ENCODE measurements at regions not wholly inside any gene's neighbourhood (a gene's known extent, or its start where the extent isn't known, plus 50 kb on each side); places are given as distances from the start of the nearest gene placed in this dataset.
A peak's percentile ranks its signal among the peaks of the same experiment; 100 is the strongest.
"Not testable (repeated sequence)": the region's sequence is repeated elsewhere in the genome, so short reads cannot be mapped to it uniquely, and the experiment has no call there.

DNA sequence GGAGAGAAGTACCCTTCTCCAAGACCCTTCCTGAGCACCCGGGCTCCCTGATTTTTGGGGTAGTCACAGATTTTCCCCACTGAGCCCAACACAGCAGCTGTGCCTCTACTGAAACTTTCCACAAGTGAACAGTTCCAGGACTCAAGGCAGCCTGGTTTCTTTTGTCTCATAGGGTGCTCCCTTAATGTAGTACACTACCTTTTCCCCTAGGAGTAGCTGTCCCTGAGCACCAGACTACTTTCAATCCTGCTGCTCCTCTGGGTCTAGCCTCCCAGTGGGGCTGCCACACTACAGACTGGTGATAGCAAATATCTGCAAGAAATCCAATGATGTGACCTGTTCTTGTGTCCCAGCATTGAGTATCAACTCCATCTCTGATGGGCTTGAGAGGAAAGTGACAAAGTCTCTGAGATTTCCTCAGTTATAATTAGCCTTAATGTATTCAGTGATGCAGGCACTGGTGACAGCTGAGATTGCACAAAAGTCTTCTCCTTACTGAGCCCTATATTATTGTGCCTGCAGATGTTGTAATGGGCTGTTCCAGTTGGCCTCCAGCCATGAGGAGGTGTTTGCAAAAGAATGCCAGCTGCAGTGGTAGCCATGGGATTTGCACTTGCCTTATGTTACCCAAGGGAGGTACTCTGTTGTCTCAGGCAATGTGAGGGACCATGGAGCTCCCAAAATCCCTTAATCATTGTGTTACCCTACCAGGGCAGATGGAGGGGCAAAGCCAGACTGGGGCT lies 1802.5 kb downstream of the EFNA5 start (continued):
- TF ChIP-seq, protein P1, sequence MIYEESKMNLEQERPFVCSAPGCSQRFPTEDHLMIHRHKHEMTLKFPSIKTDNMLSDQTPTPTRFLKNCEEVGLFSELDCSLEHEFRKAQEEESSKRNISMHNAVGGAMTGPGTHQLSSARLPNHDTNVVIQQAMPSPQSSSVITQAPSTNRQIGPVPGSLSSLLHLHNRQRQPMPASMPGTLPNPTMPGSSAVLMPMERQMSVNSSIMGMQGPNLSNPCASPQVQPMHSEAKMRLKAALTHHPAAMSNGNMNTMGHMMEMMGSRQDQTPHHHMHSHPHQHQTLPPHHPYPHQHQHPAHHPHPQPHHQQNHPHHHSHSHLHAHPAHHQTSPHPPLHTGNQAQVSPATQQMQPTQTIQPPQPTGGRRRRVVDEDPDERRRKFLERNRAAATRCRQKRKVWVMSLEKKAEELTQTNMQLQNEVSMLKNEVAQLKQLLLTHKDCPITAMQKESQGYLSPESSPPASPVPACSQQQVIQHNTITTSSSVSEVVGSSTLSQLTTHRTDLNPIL (CRISPR knock-in tag; IDR thresholded peaks at IDR 0.05; ENCODE audit: low read depth): no peak
- TF ChIP-seq SNAI2 (CRISPR knock-in tag; IDR thresholded peaks at IDR 0.05): no peak
- no peak for TF ChIP-seq ZFP3 (CRISPR knock-in tag; IDR thresholded peaks at IDR 0.05)
- TF ChIP-seq ZNF70 (CRISPR knock-in tag; IDR thresholded peaks at IDR 0.05): no peak
- TF ChIP-seq CSDC2 (CRISPR knock-in tag; IDR thresholded peaks at IDR 0.05): no peak

DNA sequence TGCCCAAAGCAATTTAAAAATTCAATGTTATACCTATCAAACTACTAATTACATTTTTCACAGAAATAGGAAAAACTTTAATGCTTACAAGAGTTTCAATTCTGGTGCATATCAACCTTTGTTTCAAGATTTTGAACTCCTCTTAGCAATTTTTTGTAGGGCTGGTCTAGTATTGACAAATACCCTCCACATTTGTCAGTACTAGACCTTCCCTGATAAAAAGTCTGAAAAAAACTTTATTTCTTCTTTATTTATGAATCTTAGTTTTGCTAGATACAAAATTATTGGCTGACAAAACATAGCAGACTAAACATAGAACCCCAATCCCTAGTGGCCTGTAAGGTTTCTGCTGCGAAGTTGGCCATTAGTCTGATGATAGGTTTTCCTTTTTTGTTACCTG lies 1804.9 kb downstream of the EFNA5 start:
- ATAC-seq: no peak
- no peak for TF ChIP-seq ZFP3 (CRISPR knock-in tag; IDR thresholded peaks at IDR 0.05)
- TF ChIP-seq ZNF70 (CRISPR knock-in tag; IDR thresholded peaks at IDR 0.05): peak; percentile 90

DNA sequence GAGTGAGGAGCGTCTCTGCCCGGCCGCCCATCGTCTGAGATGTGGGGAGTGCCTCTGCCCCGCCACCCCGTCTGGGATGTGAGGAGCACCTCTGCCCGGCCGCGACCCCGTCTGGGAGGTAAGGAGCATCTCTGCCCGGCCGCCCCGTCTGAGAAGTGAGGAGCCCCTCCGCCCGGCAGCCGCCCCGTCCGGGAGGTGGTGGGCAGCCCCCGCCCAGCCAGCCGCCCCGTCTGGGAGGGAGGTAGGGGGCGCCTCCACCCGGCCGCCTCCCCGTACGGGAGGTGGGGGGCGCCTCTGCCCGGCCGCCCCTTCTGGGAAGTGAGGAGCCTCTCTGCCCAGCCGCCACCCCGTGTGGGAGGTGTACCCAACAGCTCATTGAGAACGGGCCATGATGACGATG lies 1811.4 kb downstream of the EFNA5 start:
- not testable (repeated sequence) for ATAC-seq

DNA sequence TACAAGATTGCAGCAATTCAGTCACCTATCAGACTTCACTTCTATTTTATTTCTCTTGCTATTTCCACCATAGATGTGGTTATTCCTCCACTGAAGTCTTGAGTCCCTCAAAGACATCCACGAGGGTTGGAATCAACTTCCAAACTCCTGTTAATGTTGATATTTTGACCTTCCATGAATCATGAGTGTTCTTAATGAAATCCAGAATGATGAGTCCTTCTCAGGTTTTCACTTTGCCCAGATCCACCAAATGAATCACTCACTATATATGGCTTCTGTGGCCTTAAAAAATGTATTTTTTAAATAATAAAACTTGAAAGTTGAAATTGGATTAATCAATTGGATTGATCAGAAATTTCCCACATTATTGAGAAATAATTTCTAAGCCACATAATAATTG lies 1821.0 kb downstream of the EFNA5 start:
- no peak for ATAC-seq
- TF ChIP-seq ZNF8 (CRISPR knock-in tag; IDR thresholded peaks at IDR 0.05): no peak
- TF ChIP-seq OSR1 (CRISPR knock-in tag; IDR thresholded peaks at IDR 0.05): no peak

DNA sequence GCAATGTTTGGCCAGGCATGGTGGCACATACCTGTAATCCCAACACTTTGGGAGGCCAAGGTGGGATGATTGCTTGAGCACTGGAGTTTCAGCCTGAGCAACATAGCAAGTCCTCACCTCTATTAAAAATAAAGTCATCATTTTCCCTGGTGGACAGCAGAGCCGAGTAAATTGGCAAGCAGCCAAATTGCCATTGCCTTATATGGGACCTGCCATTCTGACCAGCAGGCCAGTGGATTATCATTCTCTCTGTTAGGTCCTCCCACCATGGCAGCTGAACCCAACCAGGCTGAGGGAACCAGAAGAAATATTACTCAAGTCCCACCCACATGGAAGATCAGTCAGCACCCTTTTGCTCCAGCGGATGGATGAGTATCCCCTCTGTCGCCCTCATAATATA lies 1829.9 kb downstream of the EFNA5 start:
- no peak for TF ChIP-seq ZFP3 (CRISPR knock-in tag; IDR thresholded peaks at IDR 0.05)
- no peak for TF ChIP-seq ZNF565 (CRISPR knock-in tag; conservative IDR thresholded peaks at IDR 0.05; ENCODE audit: low read depth)
- no peak for TF ChIP-seq PPARA (CRISPR knock-in tag; IDR thresholded peaks at IDR 0.05; ENCODE audit: borderline replicate concordance)
- no peak for TF ChIP-seq SNAI2 (CRISPR knock-in tag; IDR thresholded peaks at IDR 0.05)
- TF ChIP-seq, protein P2, sequence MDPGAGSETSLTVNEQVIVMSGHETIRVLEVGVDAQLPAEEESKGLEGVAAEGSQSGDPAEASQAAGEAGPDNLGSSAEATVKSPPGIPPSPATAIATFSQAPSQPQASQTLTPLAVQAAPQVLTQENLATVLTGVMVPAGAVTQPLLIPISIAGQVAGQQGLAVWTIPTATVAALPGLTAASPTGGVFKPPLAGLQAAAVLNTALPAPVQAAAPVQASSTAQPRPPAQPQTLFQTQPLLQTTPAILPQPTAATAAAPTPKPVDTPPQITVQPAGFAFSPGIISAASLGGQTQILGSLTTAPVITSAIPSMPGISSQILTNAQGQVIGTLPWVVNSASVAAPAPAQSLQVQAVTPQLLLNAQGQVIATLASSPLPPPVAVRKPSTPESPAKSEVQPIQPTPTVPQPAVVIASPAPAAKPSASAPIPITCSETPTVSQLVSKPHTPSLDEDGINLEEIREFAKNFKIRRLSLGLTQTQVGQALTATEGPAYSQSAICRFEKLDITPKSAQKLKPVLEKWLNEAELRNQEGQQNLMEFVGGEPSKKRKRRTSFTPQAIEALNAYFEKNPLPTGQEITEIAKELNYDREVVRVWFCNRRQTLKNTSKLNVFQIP (CRISPR knock-in tag; IDR thresholded peaks at IDR 0.05; ENCODE audit: borderline replicate concordance, low read depth): no peak
- TF ChIP-seq BACH2 (CRISPR knock-in tag; IDR thresholded peaks at IDR 0.05; ENCODE audit: borderline replicate concordance): no peak
- no peak for TF ChIP-seq ZNF8 (CRISPR knock-in tag; IDR thresholded peaks at IDR 0.05)
- TF ChIP-seq, protein P1 (CRISPR knock-in tag; IDR thresholded peaks at IDR 0.05; ENCODE audit: low read depth): no peak
- TF ChIP-seq, protein P3, sequence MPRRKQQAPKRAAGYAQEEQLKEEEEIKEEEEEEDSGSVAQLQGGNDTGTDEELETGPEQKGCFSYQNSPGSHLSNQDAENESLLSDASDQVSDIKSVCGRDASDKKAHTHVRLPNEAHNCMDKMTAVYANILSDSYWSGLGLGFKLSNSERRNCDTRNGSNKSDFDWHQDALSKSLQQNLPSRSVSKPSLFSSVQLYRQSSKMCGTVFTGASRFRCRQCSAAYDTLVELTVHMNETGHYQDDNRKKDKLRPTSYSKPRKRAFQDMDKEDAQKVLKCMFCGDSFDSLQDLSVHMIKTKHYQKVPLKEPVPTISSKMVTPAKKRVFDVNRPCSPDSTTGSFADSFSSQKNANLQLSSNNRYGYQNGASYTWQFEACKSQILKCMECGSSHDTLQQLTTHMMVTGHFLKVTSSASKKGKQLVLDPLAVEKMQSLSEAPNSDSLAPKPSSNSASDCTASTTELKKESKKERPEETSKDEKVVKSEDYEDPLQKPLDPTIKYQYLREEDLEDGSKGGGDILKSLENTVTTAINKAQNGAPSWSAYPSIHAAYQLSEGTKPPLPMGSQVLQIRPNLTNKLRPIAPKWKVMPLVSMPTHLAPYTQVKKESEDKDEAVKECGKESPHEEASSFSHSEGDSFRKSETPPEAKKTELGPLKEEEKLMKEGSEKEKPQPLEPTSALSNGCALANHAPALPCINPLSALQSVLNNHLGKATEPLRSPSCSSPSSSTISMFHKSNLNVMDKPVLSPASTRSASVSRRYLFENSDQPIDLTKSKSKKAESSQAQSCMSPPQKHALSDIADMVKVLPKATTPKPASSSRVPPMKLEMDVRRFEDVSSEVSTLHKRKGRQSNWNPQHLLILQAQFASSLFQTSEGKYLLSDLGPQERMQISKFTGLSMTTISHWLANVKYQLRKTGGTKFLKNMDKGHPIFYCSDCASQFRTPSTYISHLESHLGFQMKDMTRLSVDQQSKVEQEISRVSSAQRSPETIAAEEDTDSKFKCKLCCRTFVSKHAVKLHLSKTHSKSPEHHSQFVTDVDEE (CRISPR knock-in tag; IDR thresholded peaks at IDR 0.05): no peak
- TF ChIP-seq CSDC2 (CRISPR knock-in tag; IDR thresholded peaks at IDR 0.05): no peak
- TF ChIP-seq GLIS3 (CRISPR knock-in tag; IDR thresholded peaks at IDR 0.05): no peak
- TF ChIP-seq TOX (CRISPR knock-in tag; IDR thresholded peaks at IDR 0.05; ENCODE audit: borderline replicate concordance): no peak
- ATAC-seq: no peak

DNA sequence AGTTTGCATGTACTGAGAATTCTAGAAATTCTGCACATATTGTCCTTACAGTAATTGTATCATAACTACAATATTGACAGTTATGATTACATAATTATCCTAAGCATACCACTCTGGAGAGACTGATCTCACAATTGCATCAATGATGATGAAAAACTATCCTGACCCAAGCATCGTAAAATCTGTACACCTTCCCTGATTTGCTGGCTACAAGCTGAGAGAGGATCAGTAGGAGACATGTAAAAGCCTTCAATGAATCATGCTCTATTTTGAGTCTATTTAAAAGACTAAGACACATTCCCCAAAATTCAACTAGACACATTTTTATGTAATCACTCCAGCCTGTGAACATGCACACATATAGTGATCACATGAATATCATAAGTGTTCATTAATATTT lies 1833.8 kb downstream of the EFNA5 start:
- ATAC-seq: no peak
- TF ChIP-seq ISL1 (CRISPR knock-in tag; IDR thresholded peaks at IDR 0.05): no peak
- no peak for TF ChIP-seq CSDC2 (CRISPR knock-in tag; IDR thresholded peaks at IDR 0.05)
- no peak for TF ChIP-seq TOX (CRISPR knock-in tag; IDR thresholded peaks at IDR 0.05; ENCODE audit: borderline replicate concordance)
- TF ChIP-seq, protein P1 (CRISPR knock-in tag; IDR thresholded peaks at IDR 0.05; ENCODE audit: low read depth): no peak
- TF ChIP-seq, protein P4, sequence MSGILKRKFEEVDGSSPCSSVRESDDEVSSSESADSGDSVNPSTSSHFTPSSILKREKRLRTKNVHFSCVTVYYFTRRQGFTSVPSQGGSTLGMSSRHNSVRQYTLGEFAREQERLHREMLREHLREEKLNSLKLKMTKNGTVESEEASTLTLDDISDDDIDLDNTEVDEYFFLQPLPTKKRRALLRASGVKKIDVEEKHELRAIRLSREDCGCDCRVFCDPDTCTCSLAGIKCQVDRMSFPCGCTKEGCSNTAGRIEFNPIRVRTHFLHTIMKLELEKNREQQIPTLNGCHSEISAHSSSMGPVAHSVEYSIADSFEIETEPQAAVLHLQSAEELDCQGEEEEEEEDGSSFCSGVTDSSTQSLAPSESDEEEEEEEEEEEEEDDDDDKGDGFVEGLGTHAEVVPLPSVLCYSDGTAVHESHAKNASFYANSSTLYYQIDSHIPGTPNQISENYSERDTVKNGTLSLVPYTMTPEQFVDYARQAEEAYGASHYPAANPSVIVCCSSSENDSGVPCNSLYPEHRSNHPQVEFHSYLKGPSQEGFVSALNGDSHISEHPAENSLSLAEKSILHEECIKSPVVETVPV (CRISPR knock-in tag; IDR thresholded peaks at IDR 0.05): no peak
- TF ChIP-seq, protein P5, sequence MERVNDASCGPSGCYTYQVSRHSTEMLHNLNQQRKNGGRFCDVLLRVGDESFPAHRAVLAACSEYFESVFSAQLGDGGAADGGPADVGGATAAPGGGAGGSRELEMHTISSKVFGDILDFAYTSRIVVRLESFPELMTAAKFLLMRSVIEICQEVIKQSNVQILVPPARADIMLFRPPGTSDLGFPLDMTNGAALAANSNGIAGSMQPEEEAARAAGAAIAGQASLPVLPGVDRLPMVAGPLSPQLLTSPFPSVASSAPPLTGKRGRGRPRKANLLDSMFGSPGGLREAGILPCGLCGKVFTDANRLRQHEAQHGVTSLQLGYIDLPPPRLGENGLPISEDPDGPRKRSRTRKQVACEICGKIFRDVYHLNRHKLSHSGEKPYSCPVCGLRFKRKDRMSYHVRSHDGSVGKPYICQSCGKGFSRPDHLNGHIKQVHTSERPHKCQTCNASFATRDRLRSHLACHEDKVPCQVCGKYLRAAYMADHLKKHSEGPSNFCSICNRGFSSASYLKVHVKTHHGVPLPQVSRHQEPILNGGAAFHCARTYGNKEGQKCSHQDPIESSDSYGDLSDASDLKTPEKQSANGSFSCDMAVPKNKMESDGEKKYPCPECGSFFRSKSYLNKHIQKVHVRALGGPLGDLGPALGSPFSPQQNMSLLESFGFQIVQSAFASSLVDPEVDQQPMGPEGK (CRISPR knock-in tag; IDR thresholded peaks at IDR 0.05; ENCODE audit: borderline replicate concordance): no peak
